ENCODE measurements at regions not wholly inside any gene's neighbourhood (a gene's known extent, or its start where the extent isn't known, plus 50 kb on each side); places are given as distances from the start of the nearest gene placed in this dataset.

DNA sequence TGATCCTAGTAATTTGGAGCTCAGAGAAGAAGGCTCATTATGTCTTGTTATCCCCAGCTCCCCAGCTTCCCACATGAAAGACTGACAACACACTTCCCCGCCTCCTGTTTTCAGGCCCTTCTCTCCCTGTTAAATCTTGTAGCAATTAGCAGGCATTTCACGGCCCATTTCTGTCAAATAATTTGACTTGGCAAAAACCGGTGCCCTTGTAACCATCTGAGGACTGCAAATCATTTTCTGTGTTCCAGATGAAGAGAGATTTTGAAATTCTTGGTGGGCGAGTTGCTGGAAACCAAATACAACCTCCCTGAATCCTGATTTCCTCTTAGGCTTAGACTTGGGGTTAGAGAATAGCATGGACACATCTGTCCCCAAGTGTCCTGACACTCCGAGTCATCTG is 109.7 kb downstream of the MSX2 start:
- no peak for TF ChIP-seq CTCF (IDR thresholded peaks at IDR 0.05)

GRCh38 chr5:174832811-174833210 is 108.4 kb downstream of the MSX2 start:
- TF ChIP-seq CTCF (IDR thresholded peaks at IDR 0.05) = no peak

- TF ChIP-seq CTCF (IDR thresholded peaks at IDR 0.05) = no peak
Observed at GRCh38 chr5:174832025-174832424, 107.6 kb downstream of the MSX2 start.

DNA sequence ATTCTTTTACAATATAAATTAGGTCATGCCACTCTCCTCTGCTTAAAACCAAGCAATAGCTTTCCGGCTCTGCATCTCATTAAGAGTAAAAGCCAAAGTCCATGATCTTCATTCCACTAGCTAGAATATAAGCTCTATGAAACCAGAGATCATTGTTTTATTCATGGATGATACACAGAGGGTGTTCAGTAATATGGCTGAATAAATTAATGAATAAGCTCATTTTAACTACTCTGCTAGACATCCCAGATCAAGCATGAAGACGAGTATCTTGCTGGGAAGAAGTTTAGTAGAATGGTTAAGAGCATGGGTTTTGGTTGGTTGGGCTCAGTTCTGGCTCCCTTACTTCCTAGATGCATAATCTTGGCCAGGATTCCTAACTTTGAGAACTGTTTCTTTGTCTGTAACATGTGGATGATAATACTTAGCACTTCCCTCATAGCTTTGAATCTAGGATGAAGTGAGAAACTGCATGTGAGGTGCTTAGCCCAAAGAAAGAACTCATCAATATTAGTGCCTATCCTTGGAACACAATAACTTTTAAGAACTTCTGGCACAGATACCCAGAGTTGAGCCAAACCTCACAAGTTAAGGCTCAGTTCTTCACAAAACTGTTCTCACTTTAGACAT is 106.8 kb downstream of the MSX2 start:
- no peak for TF ChIP-seq CTCF (IDR thresholded peaks at IDR 0.05)

DNA sequence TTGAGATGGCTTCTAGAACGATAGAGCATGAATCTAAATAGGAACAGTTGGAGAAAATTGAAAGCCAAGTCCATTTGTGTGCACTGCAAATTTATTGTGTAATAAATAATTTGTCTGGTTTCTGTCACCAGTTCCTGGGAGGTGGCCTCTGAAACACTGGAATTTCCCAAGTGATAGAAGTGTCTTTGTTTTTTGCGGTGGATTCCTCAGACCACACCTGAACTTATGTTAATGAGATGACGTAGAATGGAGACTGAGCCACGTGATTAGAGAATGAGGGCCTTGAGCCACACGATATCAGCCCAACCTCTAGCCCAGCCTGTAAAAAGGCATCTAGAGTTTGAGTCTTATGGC is 105.1 kb downstream of the MSX2 start:
- TF ChIP-seq CTCF (IDR thresholded peaks at IDR 0.05) = no peak

GRCh38 chr5:174828804-174829510 is 104.6 kb downstream of the MSX2 start:
- TF ChIP-seq CTCF (IDR thresholded peaks at IDR 0.05) = no peak

DNA sequence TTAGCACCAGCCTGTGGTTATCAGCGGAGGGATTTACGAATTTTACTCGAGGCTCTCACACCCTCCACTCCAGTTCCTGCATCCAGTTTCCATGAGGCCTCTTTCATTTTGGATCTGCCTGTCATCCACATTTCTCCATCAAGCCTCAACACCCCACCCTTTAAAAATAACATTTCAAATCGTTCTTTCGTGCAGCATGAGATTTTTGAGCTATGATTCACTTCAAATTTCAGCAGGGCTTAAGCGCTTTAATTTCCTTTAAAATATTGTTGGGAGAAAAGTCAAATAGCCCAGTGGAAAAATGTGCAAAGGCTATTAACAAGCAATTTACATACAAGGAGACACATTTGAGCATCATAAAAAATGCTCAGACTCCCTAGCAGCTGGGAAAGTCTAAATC is 103.2 kb downstream of the MSX2 start:
- TF ChIP-seq CTCF (IDR thresholded peaks at IDR 0.05) = no peak
